CD4-positive, alpha-beta T cell (primary cell): ENCODE measurements at regions not wholly inside any gene's neighbourhood (a gene's known extent, or its start where the extent isn't known, plus 50 kb on each side); places are given as distances from the start of the nearest gene placed in this dataset.

Experiments
- ATAC-seq: fragments of 200-7000 bp; cut with Tn5 transposase; one replicate; pipeline ENCODE4 v1.10.0; 2022; ENCODE audit warnings: mild to moderate bottlenecking; ENCODE audit not compliant: poor library complexity
- CTCF ChIA-PET: fragments of 350-600 bp; sonication (Branson Sonifier 250); formaldehyde crosslinking; loops from one replicate; lab custom pipeline; 2021; ENCODE audit warnings: antibody characterized with exemption, inconsistent platforms; lab: Charles Lee
- POLR2A ChIA-PET: fragments of 350-600 bp; sonication (Branson Sonifier 250); formaldehyde crosslinking; loops from one replicate; lab custom pipeline; 2021; ENCODE audit warnings: antibody characterized with exemption, inconsistent platforms; lab: Charles Lee
- DNase-seq, 14 experiments: peaks; one replicate each; pipeline ENCODE4 v3.0.0-alpha.2; 2013 to 2020; ENCODE audit warnings: mixed read lengths in 2 of 14
- H3K27ac ChIP-seq, 2 donors: one replicate each; pipeline versions ENCODE4 v1.5.1 to v1.7.0; 2013; ENCODE audit warnings: low read length in 2 of 2, low read depth in 1 of 2, mild to moderate bottlenecking in 1 of 2
- H3K27me3 ChIP-seq, 2 experiments: 1 replicate in 1 of 2; 2 replicates in 1 of 2; pipeline versions ENCODE4 v1.6.1 to v1.7.0; 2013; ENCODE audit warnings: low read length in 2 of 2, control low read depth in 1 of 2, mild to moderate bottlenecking in 1 of 2, moderate library complexity in 1 of 2; ENCODE audit not compliant: insufficient read depth in 2 of 2, control insufficient read depth in 1 of 2
- H3K36me3 ChIP-seq: one replicate; pipeline ENCODE4 v1.6.1; 2013; ENCODE audit warnings: low read length, control low read depth; ENCODE audit not compliant: insufficient read depth
- H3K4me1 ChIP-seq: one replicate; pipeline ENCODE4 v1.6.1; 2013; ENCODE audit warnings: low read length, control low read depth; ENCODE audit not compliant: insufficient read depth
- H3K4me3 ChIP-seq: one replicate; pipeline ENCODE4 v1.5.1; 2013; ENCODE audit warnings: mild to moderate bottlenecking, low read length, moderate library complexity
- H3K9me3 ChIP-seq, 2 experiments: 1 replicate in 1 of 2; 2 replicates in 1 of 2; pipeline versions ENCODE4 v1.6.1 to v1.7.0; 2013; ENCODE audit warnings: low read length in 2 of 2, mild to moderate bottlenecking in 2 of 2, control low read depth in 1 of 2, moderate library complexity in 1 of 2; ENCODE audit not compliant: control insufficient read depth in 1 of 2, insufficient read depth in 1 of 2
- H3K27ac Mint-ChIP-seq: one replicate; pipeline ENCODE4 v1.8.0; 2020; ENCODE audit warnings: mixed read lengths
- H3K27me3 Mint-ChIP-seq: one replicate; pipeline ENCODE4 v1.8.0; 2021; ENCODE audit warnings: mixed read lengths
- H3K36me3 Mint-ChIP-seq: one replicate; pipeline ENCODE4 v1.8.0; 2021; ENCODE audit warnings: low read depth, mixed read lengths
- H3K4me1 Mint-ChIP-seq: one replicate; pipeline ENCODE4 v1.8.0; 2021; ENCODE audit warnings: low read depth, mixed read lengths
- H3K4me3 Mint-ChIP-seq: one replicate; pipeline ENCODE4 v1.8.0; 2020; ENCODE audit warnings: mild to moderate bottlenecking, mixed read lengths
- H3K9me3 Mint-ChIP-seq: one replicate; pipeline ENCODE4 v1.8.0; 2020; ENCODE audit warnings: mixed read lengths
- intact Hi-C, 2 experiments: fragments of 100-400 bp; cut with DNase I in 1 of 2; cut with micrococcal nuclease in 1 of 2; formaldehyde crosslinking; loops; one replicate each; pipeline versions ENCODE4 v1.15.1 to v1.9.0; 2023 to 2025; cut with DNase I, micrococcal nuclease
- TF ChIP-seq, protein P1 (sequence below): fragments of 200-600 bp; IDR thresholded peaks from one replicate; pipeline ENCODE4 v1.8.0; 2022; ENCODE audit warnings: antibody characterized with exemption, mild to moderate bottlenecking

DNA sequence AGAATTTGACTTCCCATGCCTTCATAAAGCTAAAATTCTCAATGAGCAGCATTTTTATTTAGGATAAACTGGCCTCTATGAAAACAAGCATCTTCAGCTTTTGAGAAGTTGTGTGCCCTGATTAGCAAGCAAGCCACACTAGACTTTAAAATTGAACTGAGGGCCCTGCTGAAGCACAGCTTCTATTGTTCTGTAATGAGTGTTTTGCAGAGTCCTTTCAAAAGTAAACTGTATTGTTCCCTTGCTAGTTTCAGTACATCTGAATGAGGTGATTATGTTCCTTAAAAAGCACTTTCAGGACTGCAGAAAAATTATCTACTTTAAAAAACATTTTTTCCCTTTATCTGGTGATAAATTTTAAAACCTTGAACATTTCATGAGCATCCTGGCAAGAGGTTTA is 113.3 kb upstream of the PRPS1L1 start:
- POLR2A ChIA-PET: no interaction called here
- no peaks in the 10 kb centered on the region for H3K36me3 ChIP-seq
- no peaks in the 10 kb centered on the region for H3K4me1 Mint-ChIP-seq
- intact Hi-C loops: no loop called here
- CTCF ChIA-PET: no interaction called here
- no peaks in the 10 kb centered on the region for H3K27me3 ChIP-seq
- no peaks in the 10 kb centered on the region for H3K36me3 Mint-ChIP-seq
- TF ChIP-seq, protein P1, sequence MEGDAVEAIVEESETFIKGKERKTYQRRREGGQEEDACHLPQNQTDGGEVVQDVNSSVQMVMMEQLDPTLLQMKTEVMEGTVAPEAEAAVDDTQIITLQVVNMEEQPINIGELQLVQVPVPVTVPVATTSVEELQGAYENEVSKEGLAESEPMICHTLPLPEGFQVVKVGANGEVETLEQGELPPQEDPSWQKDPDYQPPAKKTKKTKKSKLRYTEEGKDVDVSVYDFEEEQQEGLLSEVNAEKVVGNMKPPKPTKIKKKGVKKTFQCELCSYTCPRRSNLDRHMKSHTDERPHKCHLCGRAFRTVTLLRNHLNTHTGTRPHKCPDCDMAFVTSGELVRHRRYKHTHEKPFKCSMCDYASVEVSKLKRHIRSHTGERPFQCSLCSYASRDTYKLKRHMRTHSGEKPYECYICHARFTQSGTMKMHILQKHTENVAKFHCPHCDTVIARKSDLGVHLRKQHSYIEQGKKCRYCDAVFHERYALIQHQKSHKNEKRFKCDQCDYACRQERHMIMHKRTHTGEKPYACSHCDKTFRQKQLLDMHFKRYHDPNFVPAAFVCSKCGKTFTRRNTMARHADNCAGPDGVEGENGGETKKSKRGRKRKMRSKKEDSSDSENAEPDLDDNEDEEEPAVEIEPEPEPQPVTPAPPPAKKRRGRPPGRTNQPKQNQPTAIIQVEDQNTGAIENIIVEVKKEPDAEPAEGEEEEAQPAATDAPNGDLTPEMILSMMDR: no peak
- no peak overlapping the region for H3K27ac Mint-ChIP-seq
- H3K9me3 Mint-ChIP-seq: no peaks in the 10 kb centered on the region
- H3K9me3 ChIP-seq: no peaks in the 10 kb centered on the region
- H3K4me3 ChIP-seq: no peak overlapping the region
- ATAC-seq (no peak), DNase-seq (no peak)
- no peaks in the 10 kb centered on the region for H3K4me1 ChIP-seq
- no peak overlapping the region for H3K27ac ChIP-seq
- peaks cover 6% of the 10 kb centered on the region for H3K27me3 Mint-ChIP-seq
- H3K4me3 Mint-ChIP-seq: no peak overlapping the region

DNA sequence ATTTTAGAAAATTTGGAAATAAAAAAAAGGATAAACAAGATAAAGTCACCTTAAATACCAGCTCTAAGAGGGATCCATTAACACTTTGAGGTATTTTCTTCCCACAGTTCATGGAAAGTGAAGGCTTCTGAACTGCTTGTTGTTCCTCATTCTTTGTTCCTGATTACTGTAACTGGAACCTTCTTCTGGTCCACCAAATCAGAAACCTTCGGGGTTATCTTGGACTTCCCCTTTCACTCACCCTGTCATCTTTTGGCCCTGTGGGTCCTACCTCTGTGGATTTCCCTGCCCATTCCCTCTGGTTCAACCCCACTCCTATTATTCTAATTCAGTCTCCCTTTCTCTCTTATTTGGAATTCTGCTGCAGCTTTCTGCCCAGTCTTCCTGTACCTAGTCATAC is 116.5 kb upstream of the PRPS1L1 start:
- TF ChIP-seq, protein P1: no peak
- Histone ChIP-seq H3K36me3 (no peaks in the 10 kb centered on the region), H3K9me3 (no peaks in the 10 kb centered on the region), H3K27ac (no peak overlapping the region), H3K27me3 (no peaks in the 10 kb centered on the region), H3K4me3 (no peak overlapping the region), H3K4me1 (no peaks in the 10 kb centered on the region)
- Mint-ChIP-seq H3K27ac (no peak overlapping the region), H3K36me3 (no peaks in the 10 kb centered on the region), H3K4me1 (no peaks in the 10 kb centered on the region), H3K4me3 (no peak overlapping the region), H3K9me3 (no peaks in the 10 kb centered on the region), H3K27me3 (peaks cover 6% of the 10 kb centered on the region)
- intact Hi-C loops: no loop called here
- peak in 3 of 14 experiments; percentile 4 to 38 (median 26) for DNase-seq
- POLR2A ChIA-PET: no interaction called here
- CTCF ChIA-PET: no interaction called here
- no peak for ATAC-seq

DNA sequence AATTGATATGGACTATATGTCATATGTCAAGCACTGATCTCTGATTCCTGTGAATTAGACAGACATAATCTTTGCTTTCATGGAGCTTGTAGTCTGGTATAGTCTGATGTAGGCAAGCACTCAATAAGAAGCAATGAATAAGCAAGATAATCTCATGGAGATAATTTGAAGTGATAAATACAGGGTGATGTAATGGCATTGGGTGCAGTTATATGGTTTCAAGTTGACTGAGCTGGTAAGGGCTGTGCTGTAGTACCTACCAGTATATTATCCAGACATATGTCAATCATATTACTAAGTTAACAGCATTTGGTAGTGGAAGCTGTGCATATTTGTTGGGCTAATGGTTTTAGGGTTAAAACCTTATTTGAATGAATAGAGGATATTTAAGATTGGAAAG is 117.5 kb upstream of the PRPS1L1 start:
- TF ChIP-seq, protein P1: no peak
- intact Hi-C loops: no loop called here
- Mint-ChIP-seq H3K4me3 (no peak overlapping the region), H3K4me1 (no peaks in the 10 kb centered on the region), H3K27me3 (peaks cover 6% of the 10 kb centered on the region), H3K9me3 (no peaks in the 10 kb centered on the region), H3K27ac (no peak overlapping the region), H3K36me3 (no peaks in the 10 kb centered on the region)
- CTCF ChIA-PET: no interaction called here
- POLR2A ChIA-PET: no interaction called here
- ATAC-seq (no peak), DNase-seq (no peak)
- Histone ChIP-seq H3K4me3 (no peak overlapping the region), H3K9me3 (no peaks in the 10 kb centered on the region), H3K27me3 (no peaks in the 10 kb centered on the region), H3K36me3 (no peaks in the 10 kb centered on the region), H3K27ac (no peak overlapping the region), H3K4me1 (no peaks in the 10 kb centered on the region)
